AG10803 (cell line): ENCODE measurements at regions not wholly inside any gene's neighbourhood (a gene's known extent, or its start where the extent isn't known, plus 50 kb on each side); places are given as distances from the start of the nearest gene placed in this dataset.

Source experiments
- DNase-seq: peaks from one replicate; pipeline ENCODE4 v3.0.0; 2010; ENCODE audit warnings: low read depth
- H3K4me3 ChIP-seq: 2 replicates; pipeline ENCODE4 v1.5.1; 2011; ENCODE audit warnings: mild to moderate bottlenecking, low read length, control low read depth
- CTCF ChIP-seq: conservative IDR thresholded peaks from 2 replicates; pipeline ENCODE4 v1.5.1; 2011; ENCODE audit warnings: mild to moderate bottlenecking, low read length, control low read depth, inconsistent platforms

GRCh38 chr2:71930049-71930681 is 217.5 kb downstream of the CYP26B1 start:
- DNase-seq, result peak; percentile 96
- TF ChIP-seq CTCF, result no peak
- no peak overlapping the region for H3K4me3 ChIP-seq

- TF ChIP-seq CTCF, result no peak
- DNase-seq, result no peak
- H3K4me3 ChIP-seq, result no peak overlapping the region
These were observed 218.2 kb downstream of the CYP26B1 start for GRCh38 chr2:71929482-71929772.

- no peak for TF ChIP-seq CTCF
- DNase-seq, result no peak
- H3K4me3 ChIP-seq, result no peak overlapping the region
These were observed 218.8 kb downstream of the CYP26B1 start for GRCh38 chr2:71928734-71929481.

- TF ChIP-seq CTCF, result no peak
- H3K4me3 ChIP-seq, result no peak overlapping the region
- DNase-seq, result no peak
These were observed 219.6 kb downstream of the CYP26B1 start for GRCh38 chr2:71927757-71928715.

GRCh38 chr2:71926876-71927756 is 220.5 kb downstream of the CYP26B1 start:
- H3K4me3 ChIP-seq, result no peak overlapping the region
- TF ChIP-seq CTCF, result no peak
- DNase-seq, result no peak

- no peak for TF ChIP-seq CTCF
- DNase-seq, result no peak
These were observed 221.6 kb downstream of the CYP26B1 start for GRCh38 chr2:71926089-71926447.

More at GRCh38 chr2:71926089-71926447, 221.6 kb downstream of the CYP26B1 start:
- no peak overlapping the region for H3K4me3 ChIP-seq
